Loucy (cell line): ENCODE measurements at regions not wholly inside any gene's neighbourhood (a gene's known extent, or its start where the extent isn't known, plus 50 kb on each side); places are given as distances from the start of the nearest gene placed in this dataset.

Experiments
- H2AFZ ChIP-seq: fragments of 200-600 bp; sonication (generic); 2 replicates; pipeline ENCODE4 v1.6.0; 2016; ENCODE audit warnings: antibody characterized with exemption, mild to moderate bottlenecking, low read length, moderate library complexity
- H3F3A ChIP-seq: fragments of 200-600 bp; 2 replicates; pipeline ENCODE4 v1.6.0; 2016; ENCODE audit warnings: antibody characterized with exemption, low read depth, mild to moderate bottlenecking
- H3K27me3 ChIP-seq: fragments of 200-600 bp; sonication (generic); 2 replicates; pipeline ENCODE4 v1.6.1; 2014; ENCODE audit warnings: low read length, mild to moderate bottlenecking; ENCODE audit not compliant: insufficient read depth, poor library complexity, severe bottlenecking
- H3K36me3 ChIP-seq: fragments of 200-600 bp; sonication (generic); 2 replicates; pipeline ENCODE4 v1.6.1; 2016; ENCODE audit warnings: low read length; ENCODE audit not compliant: insufficient read depth
- H3K4me1 ChIP-seq: fragments of 200-600 bp; sonication (generic); 2 replicates; pipeline ENCODE4 v1.5.1; 2014; ENCODE audit warnings: low read length, mild to moderate bottlenecking; ENCODE audit not compliant: insufficient read depth, poor library complexity, severe bottlenecking
- H3K4me2 ChIP-seq: fragments of 200-600 bp; sonication (generic); 2 replicates; pipeline ENCODE4 v1.6.0; 2014; ENCODE audit warnings: antibody characterized with exemption, low read length, low read depth, mild to moderate bottlenecking; ENCODE audit not compliant: poor library complexity, severe bottlenecking
- H3K4me3 ChIP-seq: fragments of 200-600 bp; sonication (generic); 2 replicates; pipeline ENCODE4 v1.5.1; 2014; ENCODE audit warnings: low read length, mild to moderate bottlenecking, mixed read lengths; ENCODE audit not compliant: poor library complexity, severe bottlenecking
- H3K79me2 ChIP-seq: fragments of 200-600 bp; sonication (generic); 2 replicates; pipeline ENCODE4 v1.6.1; 2014; ENCODE audit warnings: low read length; ENCODE audit not compliant: insufficient read depth
- H3K9ac ChIP-seq: fragments of 200-600 bp; sonication (generic); 2 replicates; pipeline ENCODE4 v1.6.0; 2014; ENCODE audit warnings: mild to moderate bottlenecking, low read depth, low read length, moderate library complexity; ENCODE audit not compliant: poor library complexity, severe bottlenecking
- H3K9me2 ChIP-seq: fragments of 200-600 bp; sonication (generic); replicated peaks from 2 replicates; pipeline ENCODE4 v1.6.1; 2016; ENCODE audit warnings: low read depth, low read length, mixed read lengths
- H3K9me3 ChIP-seq: fragments of 200-600 bp; sonication (generic); 2 replicates; pipeline ENCODE4 v1.6.1; 2014; ENCODE audit warnings: mild to moderate bottlenecking, antibody characterized with exemption, low read length, low read depth; ENCODE audit not compliant: insufficient read depth
- H4K20me1 ChIP-seq: fragments of 200-600 bp; sonication (generic); 2 replicates; pipeline ENCODE4 v1.6.0; 2014; ENCODE audit warnings: antibody characterized with exemption, low read length, mild to moderate bottlenecking; ENCODE audit not compliant: insufficient read depth, poor library complexity, severe bottlenecking
- CTCF ChIP-seq: fragments of 200-600 bp; sonication (generic); conservative IDR thresholded peaks from 2 replicates; pipeline ENCODE4 v1.5.1; 2014; ENCODE audit warnings: mild to moderate bottlenecking, antibody characterized with exemption, low read length
- EZH2phosphoT487 ChIP-seq: fragments of 200-600 bp; IDR thresholded peaks from 2 replicates; pipeline ENCODE4 v1.6.1; 2018; ENCODE audit warnings: antibody characterized with exemption, mild to moderate bottlenecking, moderate library complexity, borderline replicate concordance

GRCh38 chr11:122019908-122020694, 95.9 kb downstream of the BLID start:
- Histone ChIP-seq H3K9me2 (no peaks in the 10 kb centered on the region), H3K27me3 (no peaks in the 10 kb centered on the region), H3K9me3 (no peaks in the 10 kb centered on the region), H3F3A (no peaks in the 10 kb centered on the region), H3K4me2 (no peak overlapping the region), H2AFZ (no peak overlapping the region), H4K20me1 (no peaks in the 10 kb centered on the region), H3K4me1 (no peaks in the 10 kb centered on the region), H3K36me3 (no peaks in the 10 kb centered on the region), H3K9ac (no peak overlapping the region), H3K4me3 (no peak overlapping the region), H3K79me2 (no peaks in the 10 kb centered on the region)
- no peak for TF ChIP-seq EZH2phosphoT487
- TF ChIP-seq CTCF = no peak

GRCh38 chr11:122007601-122008071, 108.4 kb downstream of the BLID start:
- Histone ChIP-seq H3K9me2 (no peaks in the 10 kb centered on the region), H3K4me2 (no peak overlapping the region), H3K79me2 (no peaks in the 10 kb centered on the region), H3K9me3 (no peaks in the 10 kb centered on the region), H3K27me3 (no peaks in the 10 kb centered on the region), H2AFZ (no peak overlapping the region), H3K4me1 (no peaks in the 10 kb centered on the region), H3F3A (no peaks in the 10 kb centered on the region), H3K36me3 (no peaks in the 10 kb centered on the region), H4K20me1 (no peaks in the 10 kb centered on the region), H3K9ac (no peak overlapping the region), H3K4me3 (no peak overlapping the region)
- TF ChIP-seq CTCF = no peak
- TF ChIP-seq EZH2phosphoT487 = no peak

GRCh38 chr11:122004446-122004845, 111.6 kb downstream of the BLID start:
- Histone ChIP-seq H3K4me1 (no peaks in the 10 kb centered on the region), H3F3A (no peaks in the 10 kb centered on the region), H4K20me1 (no peaks in the 10 kb centered on the region), H2AFZ (no peak overlapping the region), H3K4me2 (no peak overlapping the region), H3K36me3 (no peaks in the 10 kb centered on the region), H3K79me2 (no peaks in the 10 kb centered on the region), H3K9me2 (no peaks in the 10 kb centered on the region), H3K9ac (no peak overlapping the region), H3K9me3 (no peaks in the 10 kb centered on the region), H3K27me3 (no peaks in the 10 kb centered on the region), H3K4me3 (no peak overlapping the region)
- no peak for TF ChIP-seq CTCF
- no peak for TF ChIP-seq EZH2phosphoT487
